Stimulated activated CD4-positive, alpha-beta T cell treated with anti-CD3 and anti-CD28 coated beads, TNF-alpha, amount 100 ng/mL, for 48 hours (primary cell): ENCODE measurements at regions not wholly inside any gene's neighbourhood (a gene's known extent, or its start where the extent isn't known, plus 50 kb on each side); places are given as distances from the start of the nearest gene placed in this dataset.
"Not testable (repeated sequence)": the region's sequence is repeated elsewhere in the genome, so short reads cannot be mapped to it uniquely, and the experiment has no call there.

Experiments used
- DNase-seq, 3 donors: peaks; one replicate each; pipeline ENCODE4 v3.0.0-alpha.2; 2020; ENCODE audit warnings: low read depth in 3 of 3

GRCh38 chr4:81375745-81376144 is 96.0 kb downstream of the RASGEF1B start:
- no peak for DNase-seq

- DNase-seq: no peak
Measured at GRCh38 chr4:81369886-81370285, 101.8 kb downstream of the RASGEF1B start.

GRCh38 chr4:81366779-81367178 is 104.9 kb downstream of the RASGEF1B start:
- no peak for DNase-seq

- DNase-seq: no peak
Measured at GRCh38 chr4:81360737-81361136, 111.0 kb downstream of the RASGEF1B start.

GRCh38 chr4:81359207-81359606 is 112.5 kb downstream of the RASGEF1B start:
- no peak for DNase-seq

- DNase-seq: no peak
Measured at GRCh38 chr4:81358154-81358553, 113.6 kb downstream of the RASGEF1B start.

- DNase-seq: no peak
Measured at GRCh38 chr4:81356621-81357020, 115.1 kb downstream of the RASGEF1B start.

GRCh38 chr4:81355136-81355535 is 116.6 kb downstream of the RASGEF1B start:
- no peak for DNase-seq

- no peak for DNase-seq
Measured at GRCh38 chr4:81353861-81354260, 117.8 kb downstream of the RASGEF1B start.

GRCh38 chr4:81352446-81352835 is 119.3 kb downstream of the RASGEF1B start:
- DNase-seq: no peak

- peak; percentile 27 to 50 (median 37) for DNase-seq
Measured at GRCh38 chr4:81351654-81352445, 119.9 kb downstream of the RASGEF1B start.

GRCh38 chr4:81350040-81350439 is 121.7 kb downstream of the RASGEF1B start:
- no peak for DNase-seq

GRCh38 chr4:81348778-81349094 is 123.0 kb downstream of the RASGEF1B start:
- no peak for DNase-seq

- no peak for DNase-seq
Measured at GRCh38 chr4:81348086-81348777, 123.5 kb downstream of the RASGEF1B start.

GRCh38 chr4:81346719-81347118 is 125.0 kb downstream of the RASGEF1B start:
- no peak for DNase-seq

- no peak for DNase-seq
Measured at GRCh38 chr4:81343536-81343935, 128.2 kb downstream of the RASGEF1B start.

- no peak for DNase-seq
Measured at GRCh38 chr4:81343046-81343445, 128.0 kb upstream of the PRKG2 start.

GRCh38 chr4:81337211-81337610 is 122.2 kb upstream of the PRKG2 start:
- DNase-seq: no peak

- DNase-seq: no peak
Measured at GRCh38 chr4:81335122-81335912, 120.3 kb upstream of the PRKG2 start.

GRCh38 chr4:81330018-81330417 is 115.0 kb upstream of the PRKG2 start:
- DNase-seq: no peak

- DNase-seq: no peak
Measured at GRCh38 chr4:81326581-81326980, 111.6 kb upstream of the PRKG2 start.

GRCh38 chr4:81324594-81324993 is 109.6 kb upstream of the PRKG2 start:
- DNase-seq: not testable (repeated sequence)

- DNase-seq: no peak
Measured at GRCh38 chr4:81319657-81320056, 104.6 kb upstream of the PRKG2 start.
